ENCODE measurements at regions not wholly inside any gene's neighbourhood (a gene's known extent, or its start where the extent isn't known, plus 50 kb on each side); places are given as distances from the start of the nearest gene placed in this dataset.

- H3K9me3 ChIP-seq (replicated peaks; ENCODE audit: control insufficient read depth, insufficient read depth, low read depth, low read length), result no peaks in the 10 kb centered on the region
- in situ Hi-C loops (cut with MboI), result no loop called here
- no TSS peak for BruUV-seq (replicated peaks)
- H3K27ac ChIP-seq (ENCODE audit: extremely low read depth, low read depth, low read length), result no peak overlapping the region
- intact Hi-C loops (cut with micrococcal nuclease), result no loop called here
- H3K36me3 ChIP-seq (ENCODE audit: control insufficient read depth, insufficient read depth, low read length), result no peaks in the 10 kb centered on the region
- no peak overlapping the region for H2AFZ ChIP-seq (ENCODE audit: low read depth, low read length)
- H3K4me2 ChIP-seq (ENCODE audit: insufficient read depth, low read length), result no peak overlapping the region
- no peaks in the 10 kb centered on the region for H4K20me1 ChIP-seq (replicated peaks; ENCODE audit: control insufficient read depth, insufficient read depth, low read length)
- DNase-seq (ENCODE audit: extremely low read depth in 1 of 4, low spot score in 3 of 4), result no peak
- no peaks in the 10 kb centered on the region for H3K79me2 ChIP-seq (ENCODE audit: control insufficient read depth, insufficient read depth, low read length)
- ChIA-PET CTCF (ENCODE audit: low intra/inter-chr PET ratio) (no interaction called here), POLR2A (no interaction called here)
- H3K9me1 ChIP-seq (ENCODE audit: control insufficient read depth, insufficient read depth, low read length), result no peaks in the 10 kb centered on the region
- ATAC-seq, result no peak
- H3K4me1 ChIP-seq (replicated peaks in 1 of 2; ENCODE audit: control insufficient read depth in 2 of 2, insufficient read depth in 2 of 2, low read length in 2 of 2), result no peaks in the 10 kb centered on the region
- H3K9ac ChIP-seq (ENCODE audit: insufficient read depth in 1 of 2, low read depth in 2 of 2, low read length in 2 of 2), result no peak overlapping the region
- WGBS (ENCODE audit: insufficient coverage, low coverage, missing lambda C conversion rate), result 0% methylated on average over 3 of the region's 3 CpGs
- FAIRE-seq, result no peak
- H3K4me3 ChIP-seq, result no peak overlapping the region
- H3K27me3 ChIP-seq (ENCODE audit: control insufficient read depth in 2 of 2, insufficient read depth in 2 of 2, low read length in 2 of 2), result no peaks in the 10 kb centered on the region
- TF ChIP-seq TOE1 (IDR thresholded peaks at IDR 0.05; ENCODE audit: borderline replicate concordance), result no peak
- no peak for TF ChIP-seq TOE1 (CRISPR knock-in tag; IDR thresholded peaks at IDR 0.05; ENCODE audit: borderline replicate concordance, low read depth)
- no peak for TF ChIP-seq ZNF512 (tag; IDR thresholded peaks at IDR 0.05)
- TF ChIP-seq ATF4 (CRISPR knock-in tag; IDR thresholded peaks at IDR 0.05), result no peak
- TF ChIP-seq MTA1 (IDR thresholded peaks at IDR 0.05; ENCODE audit: borderline replicate concordance), result no peak
- TF ChIP-seq CBX5 (IDR thresholded peaks at IDR 0.05; ENCODE audit: borderline replicate concordance, low read depth), result no peak
- TF ChIP-seq ZBED1 (IDR thresholded peaks at IDR 0.05), result no peak
- no peak for TF ChIP-seq EP300 (IDR thresholded peaks at IDR 0.05; ENCODE audit: low read length)
- no peak for TF ChIP-seq CCNT2 (IDR thresholded peaks at IDR 0.05; ENCODE audit: borderline replicate concordance, extremely low read depth, insufficient read length, low read depth, low read length)
- no peak for TF ChIP-seq TAL1 (IDR thresholded peaks at IDR 0.05)
- TF ChIP-seq CHD7 (IDR thresholded peaks at IDR 0.05; ENCODE audit: low read depth, low read length), result no peak
Observed at GRCh38 chr9:82129708-82130107, 141.1 kb downstream of the SPATA31D1 start.

Data from K562 (cell line).